Gastroesophageal sphincter (tissue), 4 donors: ENCODE measurements at regions not wholly inside any gene's neighbourhood (a gene's known extent, or its start where the extent isn't known, plus 50 kb on each side); places are given as distances from the start of the nearest gene placed in this dataset.
"Not testable (repeated sequence)": the region's sequence is repeated elsewhere in the genome, so short reads cannot be mapped to it uniquely, and the experiment has no call there.

ENCODE experiments used
- ATAC-seq: fragments of 150-250 bp; one replicate; pipeline ENCODE4 v1.9.1; 2016; ENCODE audit warnings: mild to moderate bottlenecking, moderate library complexity
- H3K27ac ChIP-seq, 4 donors: fragments of 200-600 bp; sonication (generic) in 3 of 4; 1 replicate in 3 of 4; 2 replicates in 1 of 4; pipeline ENCODE4 v1.5.1; 2016 to 2019
- H3K27me3 ChIP-seq: fragments of 200-600 bp; sonication (generic); one replicate; pipeline ENCODE4 v1.5.1; 2019
- H3K36me3 ChIP-seq, 2 donors: fragments of 200-600 bp; sonication (generic); one replicate each; pipeline ENCODE4 v1.5.1; 2019; ENCODE audit warnings: control low read depth in 1 of 2
- H3K4me1 ChIP-seq, 3 donors: fragments of 200-600 bp; sonication (generic); 1 replicate in 2 of 3; 2 replicates in 1 of 3; pipeline ENCODE4 v1.5.1; 2016 to 2019; ENCODE audit warnings: control low read depth in 2 of 3
- H3K4me3 ChIP-seq, 2 donors: fragments of 200-600 bp; sonication (generic); one replicate each; pipeline ENCODE4 v1.5.1; 2019; ENCODE audit warnings: mild to moderate bottlenecking in 1 of 2, moderate library complexity in 1 of 2
- H3K9me3 ChIP-seq, 3 donors: fragments of 200-600 bp; sonication (generic); one replicate each; pipeline ENCODE4 v1.5.1; 2017 to 2019; ENCODE audit warnings: control low read depth in 2 of 3
- EP300 ChIP-seq: sonication (generic); formaldehyde crosslinking; IDR thresholded peaks from one replicate; pipeline ENCODE4 v1.6.1; 2017; ENCODE audit warnings: antibody characterized with exemption, mild to moderate bottlenecking
- POLR2A ChIP-seq, 2 donors: fragments of 450-650 bp; IDR thresholded peaks; one replicate each; pipeline ENCODE4 v1.6.1; 2017; ENCODE audit warnings: antibody characterized with exemption in 2 of 2, mild to moderate bottlenecking in 2 of 2, moderate library complexity in 1 of 2
- POLR2AphosphoS5 ChIP-seq: sonication (generic); formaldehyde crosslinking; IDR thresholded peaks from one replicate; pipeline ENCODE4 v1.6.1; 2017; ENCODE audit warnings: antibody characterized with exemption
- WGBS, 2 donors: methylation state at CpG; one replicate each; pipeline ENCODE4 v1.1.5; 2018; ENCODE audit warnings: low coverage in 1 of 2; 5-methylcytosine and 5-hydroxymethylcytosine counted together
- TF ChIP-seq, protein P1 (sequence below), 4 experiments: fragments of 200-600 bp in 2 of 4; fragments of 450-650 bp in 2 of 4; sonication (generic) in 1 of 4; IDR thresholded peaks; one replicate each; pipeline ENCODE4 v1.5.1; 2017 to 2019; ENCODE audit warnings: antibody characterized with exemption in 4 of 4, mild to moderate bottlenecking in 2 of 4, moderate library complexity in 2 of 4

DNA sequence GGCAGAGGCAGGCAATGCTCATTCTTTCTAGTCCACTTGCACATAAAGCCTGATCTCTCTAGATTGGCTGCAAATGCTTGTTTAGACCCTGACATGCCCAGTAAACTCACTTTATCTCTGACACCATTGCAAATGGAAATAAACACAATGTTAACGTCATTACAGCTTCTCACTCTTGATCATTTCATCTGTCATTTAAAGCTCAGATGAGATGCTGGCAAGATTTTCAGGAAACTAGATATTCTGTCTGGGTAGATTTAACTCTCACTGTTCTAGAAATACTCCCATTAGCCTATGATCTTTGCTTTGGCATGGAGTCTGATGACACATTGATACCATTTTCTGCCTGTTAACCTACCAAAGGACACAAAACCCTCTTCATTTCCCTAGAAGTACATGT is 320.7 kb upstream of the HNRNPA3 start:
- Histone ChIP-seq H3K36me3 (no peaks in the 10 kb centered on the region), H3K27me3 (peaks cover 8% of the 10 kb centered on the region), H3K27ac (no peak overlapping the region), H3K4me1 (no peaks in the 10 kb centered on the region), H3K4me3 (no peak overlapping the region), H3K9me3 (no peaks in the 10 kb centered on the region)
- ATAC-seq = no peak
- 20 to 46% methylated on average over 1 of the region's 1 CpG for WGBS, 2 donors
- TF ChIP-seq EP300 = no peak
- TF ChIP-seq, protein P1, sequence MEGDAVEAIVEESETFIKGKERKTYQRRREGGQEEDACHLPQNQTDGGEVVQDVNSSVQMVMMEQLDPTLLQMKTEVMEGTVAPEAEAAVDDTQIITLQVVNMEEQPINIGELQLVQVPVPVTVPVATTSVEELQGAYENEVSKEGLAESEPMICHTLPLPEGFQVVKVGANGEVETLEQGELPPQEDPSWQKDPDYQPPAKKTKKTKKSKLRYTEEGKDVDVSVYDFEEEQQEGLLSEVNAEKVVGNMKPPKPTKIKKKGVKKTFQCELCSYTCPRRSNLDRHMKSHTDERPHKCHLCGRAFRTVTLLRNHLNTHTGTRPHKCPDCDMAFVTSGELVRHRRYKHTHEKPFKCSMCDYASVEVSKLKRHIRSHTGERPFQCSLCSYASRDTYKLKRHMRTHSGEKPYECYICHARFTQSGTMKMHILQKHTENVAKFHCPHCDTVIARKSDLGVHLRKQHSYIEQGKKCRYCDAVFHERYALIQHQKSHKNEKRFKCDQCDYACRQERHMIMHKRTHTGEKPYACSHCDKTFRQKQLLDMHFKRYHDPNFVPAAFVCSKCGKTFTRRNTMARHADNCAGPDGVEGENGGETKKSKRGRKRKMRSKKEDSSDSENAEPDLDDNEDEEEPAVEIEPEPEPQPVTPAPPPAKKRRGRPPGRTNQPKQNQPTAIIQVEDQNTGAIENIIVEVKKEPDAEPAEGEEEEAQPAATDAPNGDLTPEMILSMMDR (IDR thresholded peaks at IDR 0.05) = no peak
- TF ChIP-seq POLR2AphosphoS5 = no peak
- no peak for TF ChIP-seq POLR2A (IDR thresholded peaks at IDR 0.05)

DNA sequence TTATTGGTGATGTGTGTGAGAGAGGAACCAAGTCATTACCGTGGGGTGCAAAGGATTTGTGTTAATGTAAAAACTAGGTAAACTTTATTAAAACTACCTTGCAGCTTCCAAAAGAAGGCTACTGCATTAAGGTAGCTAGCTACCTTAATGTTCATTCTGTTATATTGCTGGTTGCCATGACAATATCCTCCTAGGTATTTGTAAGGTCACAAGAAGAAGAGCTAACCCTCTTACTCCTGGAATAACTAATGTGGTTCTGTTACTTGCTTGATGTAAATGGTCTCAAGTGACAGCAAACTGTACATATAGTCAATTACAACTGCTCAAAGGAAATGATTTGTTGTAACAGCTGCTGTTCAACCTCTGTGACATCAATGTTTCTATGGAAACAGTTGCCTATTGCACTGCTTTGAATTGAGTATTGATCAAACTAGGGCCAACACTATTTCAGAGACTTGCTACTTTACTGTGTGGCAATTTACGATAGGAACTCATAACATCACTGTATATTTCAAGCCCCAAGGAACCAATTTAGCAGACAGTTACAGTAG is 319.8 kb upstream of the HNRNPA3 start:
- H3K9me3 ChIP-seq = no peaks in the 10 kb centered on the region
- no peaks in the 10 kb centered on the region for H3K36me3 ChIP-seq
- no peaks in the 10 kb centered on the region for H3K4me1 ChIP-seq
- H3K27ac ChIP-seq = no peak overlapping the region
- WGBS, 2 donors = 81 to 83% methylated on average over 1 to 2 of the region's 2 CpGs
- TF ChIP-seq POLR2AphosphoS5 (no peak), POLR2A (IDR thresholded peaks at IDR 0.05) (no peak), EP300 (no peak)
- TF ChIP-seq, protein P1 (IDR thresholded peaks at IDR 0.05) = no peak
- no peak for ATAC-seq
- no peak overlapping the region for H3K4me3 ChIP-seq
- peaks cover 8% of the 10 kb centered on the region for H3K27me3 ChIP-seq

DNA sequence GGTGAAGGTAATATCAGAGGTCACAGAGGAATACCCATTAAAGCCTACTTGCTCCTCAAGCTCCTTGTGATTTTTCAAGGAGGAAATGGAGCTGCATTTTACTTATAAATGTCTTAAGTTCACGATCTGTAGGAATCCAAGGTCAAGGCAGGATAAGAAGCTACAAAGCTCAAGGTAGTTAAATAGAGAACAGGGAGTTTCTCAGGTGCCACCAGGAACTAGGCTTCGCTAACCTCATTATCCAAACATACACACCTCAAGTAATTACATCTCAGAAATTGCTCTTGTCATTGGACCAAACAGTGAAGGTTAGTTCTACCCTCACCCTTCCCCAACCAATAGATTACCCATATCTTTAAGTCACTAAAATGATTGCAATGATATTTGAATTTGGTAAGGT is 317.4 kb upstream of the HNRNPA3 start:
- Histone ChIP-seq H3K9me3 (no peaks in the 10 kb centered on the region), H3K4me1 (no peaks in the 10 kb centered on the region), H3K36me3 (no peaks in the 10 kb centered on the region), H3K4me3 (no peak overlapping the region), H3K27me3 (peaks cover 3% of the 10 kb centered on the region), H3K27ac (no peak overlapping the region)
- TF ChIP-seq POLR2A (IDR thresholded peaks at IDR 0.05) (no peak), EP300 (no peak), POLR2AphosphoS5 (no peak)
- TF ChIP-seq, protein P1 (IDR thresholded peaks at IDR 0.05) = no peak
- 58 to 88% methylated on average over 2 of the region's 2 CpGs for WGBS, 2 donors
- ATAC-seq = no peak

DNA sequence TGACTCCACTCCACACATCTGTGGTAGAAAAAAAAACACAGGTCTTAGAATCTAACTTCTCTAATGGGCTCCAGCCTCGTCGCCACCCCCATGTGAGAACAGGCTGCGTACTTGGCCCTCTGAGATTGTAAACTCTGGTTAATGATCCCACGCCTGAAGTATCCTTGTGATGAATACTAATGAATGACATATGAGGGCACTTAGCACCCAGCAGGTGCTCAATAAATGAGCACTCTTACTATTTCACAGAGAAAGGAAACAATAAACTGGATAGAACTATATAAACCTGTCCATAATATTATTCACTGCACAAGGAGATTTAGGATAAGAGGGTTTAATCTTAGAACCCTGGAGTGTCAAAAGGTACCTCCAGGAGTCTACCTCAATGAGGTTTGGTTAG is 310.1 kb upstream of the HNRNPA3 start:
- Histone ChIP-seq H3K27ac (no peak overlapping the region), H3K27me3 (no peaks in the 10 kb centered on the region), H3K4me1 (no peaks in the 10 kb centered on the region), H3K4me3 (no peak overlapping the region), H3K9me3 (peaks cover 0 to 4% (median 0%) of the 10 kb centered on the region in 3 donors), H3K36me3 (no peaks in the 10 kb centered on the region)
- TF ChIP-seq POLR2A (IDR thresholded peaks at IDR 0.05) (no peak), POLR2AphosphoS5 (no peak)
- WGBS, 2 donors = 75% methylated on average over 1 to 2 of the region's 4 CpGs
- ATAC-seq = no peak

DNA sequence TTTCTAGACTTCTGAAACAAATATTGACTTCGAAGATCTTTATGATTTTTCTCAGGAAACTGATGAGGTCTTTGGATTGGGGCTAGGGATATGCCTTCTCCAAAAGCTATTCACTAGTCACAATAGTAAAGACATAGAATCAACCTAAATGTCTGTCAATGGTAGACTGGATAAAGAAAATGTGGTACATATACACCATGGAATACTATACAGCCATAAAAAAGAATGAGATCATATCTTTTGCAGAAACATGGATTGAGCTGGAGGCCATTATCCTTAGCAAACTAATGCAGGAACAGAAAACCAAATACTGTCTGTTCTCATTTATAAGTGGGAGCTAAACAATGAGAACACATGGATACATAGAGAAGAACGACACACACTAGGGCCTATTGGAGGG is 308.5 kb upstream of the HNRNPA3 start:
- not testable (repeated sequence) for H3K27me3 ChIP-seq, H3K4me1 ChIP-seq, ATAC-seq, H3K4me3 ChIP-seq, H3K9me3 ChIP-seq, H3K36me3 ChIP-seq, H3K27ac ChIP-seq
- WGBS, 2 donors = 40 to 90% methylated on average over 2 of the region's 2 CpGs

DNA sequence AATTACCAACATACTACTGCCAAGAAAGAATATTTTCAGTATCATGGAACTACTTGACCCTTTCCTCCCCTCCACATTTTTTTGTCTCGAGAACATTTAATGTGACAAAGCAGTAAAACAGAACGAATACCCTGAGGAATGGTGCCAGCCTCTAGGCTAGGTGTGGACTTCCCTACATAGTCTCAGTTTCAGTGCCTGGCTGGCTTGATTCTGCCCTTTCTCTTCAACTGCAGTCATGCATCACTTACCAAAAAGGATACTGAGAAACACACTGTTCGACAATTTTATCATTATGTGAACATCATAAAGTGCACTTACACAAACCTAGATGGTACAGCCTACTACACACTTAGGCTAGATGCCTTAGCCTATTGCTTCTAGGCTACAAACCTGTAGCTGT is 305.3 kb upstream of the HNRNPA3 start:
- H3K27me3 ChIP-seq = no peaks in the 10 kb centered on the region
- no peak overlapping the region for H3K4me3 ChIP-seq
- no peaks in the 10 kb centered on the region for H3K4me1 ChIP-seq
- no peak for TF ChIP-seq POLR2AphosphoS5
- TF ChIP-seq EP300 = no peak
- TF ChIP-seq, protein P1 (IDR thresholded peaks at IDR 0.05) = no peak
- TF ChIP-seq POLR2A (IDR thresholded peaks at IDR 0.05) = no peak
- peaks cover 0 to 4% (median 0%) of the 10 kb centered on the region in 3 donors for H3K9me3 ChIP-seq
- WGBS, 2 donors = 37 to 69% methylated on average over 2 to 3 of the region's 3 CpGs
- no peak overlapping the region for H3K27ac ChIP-seq
- ATAC-seq = no peak
- no peaks in the 10 kb centered on the region for H3K36me3 ChIP-seq
